Osteocyte (in vitro differentiated cells): ENCODE measurements at regions not wholly inside any gene's neighbourhood (a gene's known extent, or its start where the extent isn't known, plus 50 kb on each side); places are given as distances from the start of the nearest gene placed in this dataset.

Experiments
- DNase-seq: peaks from one replicate; pipeline ENCODE4 v3.0.0; 2021; ENCODE audit warnings: mixed read lengths; ENCODE audit not compliant: unreplicated experiment; ENCODE audit errors: extremely low spot score
- H3K27ac Mint-ChIP-seq: one replicate; pipeline ENCODE4 v1.8.0; 2021; ENCODE audit warnings: mild to moderate bottlenecking, mixed read lengths; ENCODE audit not compliant: unreplicated experiment
- H3K27me3 Mint-ChIP-seq: one replicate; pipeline ENCODE4 v1.8.0; 2021; ENCODE audit warnings: mixed read lengths; ENCODE audit not compliant: unreplicated experiment
- H3K36me3 Mint-ChIP-seq: one replicate; pipeline ENCODE4 v1.8.0; 2021; ENCODE audit warnings: mixed read lengths; ENCODE audit not compliant: unreplicated experiment
- H3K4me1 Mint-ChIP-seq: one replicate; pipeline ENCODE4 v1.8.0; 2021; ENCODE audit warnings: mixed read lengths; ENCODE audit not compliant: unreplicated experiment
- H3K4me3 Mint-ChIP-seq: one replicate; pipeline ENCODE4 v1.8.0; 2021; ENCODE audit warnings: mild to moderate bottlenecking, moderate library complexity, mixed read lengths; ENCODE audit not compliant: unreplicated experiment
- H3K9me3 Mint-ChIP-seq: one replicate; pipeline ENCODE4 v1.8.0; 2021; ENCODE audit warnings: mixed read lengths; ENCODE audit not compliant: unreplicated experiment
- TF ChIP-seq, protein P1 (sequence below): fragments of 200-600 bp; sonication (generic); IDR thresholded peaks from 2 replicates; pipeline ENCODE4 v1.5.0; 2021; ENCODE audit warnings: antibody characterized with exemption, mild to moderate bottlenecking, moderate library complexity

GRCh38 chr11:39971938-39972337, 1487.5 kb downstream of the LRRC4C start:
- Mint-ChIP-seq H3K27ac (no peak overlapping the region), H3K4me3 (no peak overlapping the region), H3K9me3 (peaks cover 58% of the 10 kb centered on the region), H3K36me3 (no peaks in the 10 kb centered on the region), H3K4me1 (no peaks in the 10 kb centered on the region), H3K27me3 (no peaks in the 10 kb centered on the region)
- no peak for DNase-seq
- TF ChIP-seq, protein P1, sequence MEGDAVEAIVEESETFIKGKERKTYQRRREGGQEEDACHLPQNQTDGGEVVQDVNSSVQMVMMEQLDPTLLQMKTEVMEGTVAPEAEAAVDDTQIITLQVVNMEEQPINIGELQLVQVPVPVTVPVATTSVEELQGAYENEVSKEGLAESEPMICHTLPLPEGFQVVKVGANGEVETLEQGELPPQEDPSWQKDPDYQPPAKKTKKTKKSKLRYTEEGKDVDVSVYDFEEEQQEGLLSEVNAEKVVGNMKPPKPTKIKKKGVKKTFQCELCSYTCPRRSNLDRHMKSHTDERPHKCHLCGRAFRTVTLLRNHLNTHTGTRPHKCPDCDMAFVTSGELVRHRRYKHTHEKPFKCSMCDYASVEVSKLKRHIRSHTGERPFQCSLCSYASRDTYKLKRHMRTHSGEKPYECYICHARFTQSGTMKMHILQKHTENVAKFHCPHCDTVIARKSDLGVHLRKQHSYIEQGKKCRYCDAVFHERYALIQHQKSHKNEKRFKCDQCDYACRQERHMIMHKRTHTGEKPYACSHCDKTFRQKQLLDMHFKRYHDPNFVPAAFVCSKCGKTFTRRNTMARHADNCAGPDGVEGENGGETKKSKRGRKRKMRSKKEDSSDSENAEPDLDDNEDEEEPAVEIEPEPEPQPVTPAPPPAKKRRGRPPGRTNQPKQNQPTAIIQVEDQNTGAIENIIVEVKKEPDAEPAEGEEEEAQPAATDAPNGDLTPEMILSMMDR, result no peak

- no peak for DNase-seq
- Mint-ChIP-seq H3K4me1 (no peaks in the 10 kb centered on the region), H3K9me3 (peaks cover 62% of the 10 kb centered on the region), H3K27ac (no peak overlapping the region), H3K36me3 (no peaks in the 10 kb centered on the region), H3K4me3 (no peak overlapping the region), H3K27me3 (no peaks in the 10 kb centered on the region)
- TF ChIP-seq, protein P1, result no peak
These were observed 1491.4 kb downstream of the LRRC4C start for GRCh38 chr11:39968071-39968470.

DNA sequence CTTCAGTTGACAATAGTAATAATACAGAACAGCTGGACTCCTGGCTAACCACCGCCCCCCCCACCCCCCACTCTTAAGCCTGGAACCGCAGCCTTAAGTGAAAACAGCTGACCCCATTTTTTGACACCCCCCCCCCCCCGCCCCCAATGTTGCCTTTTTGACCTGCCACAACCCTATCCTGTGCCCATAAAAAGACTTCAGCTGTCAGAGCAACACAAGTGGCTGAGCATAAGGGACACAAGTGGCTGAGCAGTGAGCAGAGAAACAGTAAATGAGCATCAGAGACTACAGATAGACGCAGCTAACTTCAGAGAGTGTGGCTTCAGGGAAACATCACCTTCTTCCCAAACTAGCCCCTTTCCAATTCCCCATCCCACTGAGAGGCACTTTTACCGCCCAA, 1493.8 kb downstream of the LRRC4C start:
- Mint-ChIP-seq H3K27ac (no peak overlapping the region), H3K9me3 (peaks cover 48% of the 10 kb centered on the region), H3K4me3 (no peak overlapping the region), H3K27me3 (no peaks in the 10 kb centered on the region), H3K4me1 (no peaks in the 10 kb centered on the region), H3K36me3 (no peaks in the 10 kb centered on the region)
- TF ChIP-seq, protein P1, result no peak
- DNase-seq, result no peak

- H3K27ac Mint-ChIP-seq, result no peak overlapping the region
- no peaks in the 10 kb centered on the region for H3K4me1 Mint-ChIP-seq
- no peaks in the 10 kb centered on the region for H3K27me3 Mint-ChIP-seq
- H3K36me3 Mint-ChIP-seq, result no peaks in the 10 kb centered on the region
- no peak overlapping the region for H3K4me3 Mint-ChIP-seq
- peaks cover 19% of the 10 kb centered on the region for H3K9me3 Mint-ChIP-seq
- TF ChIP-seq, protein P1, result no peak
- no peak for DNase-seq
These were observed 1499.2 kb downstream of the LRRC4C start for GRCh38 chr11:39960206-39960605.

DNA sequence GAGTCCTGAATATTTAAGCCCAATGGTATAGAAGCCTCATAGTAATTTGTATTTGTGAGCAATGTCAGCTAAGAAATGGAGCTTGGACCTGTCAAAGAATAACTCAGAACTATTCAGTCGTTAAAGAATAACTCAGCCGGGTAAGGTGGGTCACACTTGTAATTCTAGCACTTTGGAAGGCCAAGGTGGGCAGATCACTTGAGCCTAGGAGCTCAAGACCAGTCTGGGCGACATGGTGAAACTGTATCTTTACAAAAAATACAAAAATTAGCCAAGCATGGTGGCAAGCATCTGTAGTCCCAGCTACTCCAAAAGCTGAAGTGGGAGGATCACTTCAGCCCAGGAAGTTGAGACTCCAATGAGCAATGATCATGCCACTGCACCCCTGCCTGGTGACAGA, 1526.5 kb downstream of the LRRC4C start:
- TF ChIP-seq, protein P1, result no peak
- DNase-seq, result no peak
- H3K27ac Mint-ChIP-seq, result no peak overlapping the region
- H3K4me3 Mint-ChIP-seq, result no peak overlapping the region
- H3K36me3 Mint-ChIP-seq, result no peaks in the 10 kb centered on the region
- peaks cover 38% of the 10 kb centered on the region for H3K9me3 Mint-ChIP-seq
- no peaks in the 10 kb centered on the region for H3K27me3 Mint-ChIP-seq
- no peaks in the 10 kb centered on the region for H3K4me1 Mint-ChIP-seq
